ENCODE measurements at regions not wholly inside any gene's neighbourhood (a gene's known extent, or its start where the extent isn't known, plus 50 kb on each side); places are given as distances from the start of the nearest gene placed in this dataset.

DNA sequence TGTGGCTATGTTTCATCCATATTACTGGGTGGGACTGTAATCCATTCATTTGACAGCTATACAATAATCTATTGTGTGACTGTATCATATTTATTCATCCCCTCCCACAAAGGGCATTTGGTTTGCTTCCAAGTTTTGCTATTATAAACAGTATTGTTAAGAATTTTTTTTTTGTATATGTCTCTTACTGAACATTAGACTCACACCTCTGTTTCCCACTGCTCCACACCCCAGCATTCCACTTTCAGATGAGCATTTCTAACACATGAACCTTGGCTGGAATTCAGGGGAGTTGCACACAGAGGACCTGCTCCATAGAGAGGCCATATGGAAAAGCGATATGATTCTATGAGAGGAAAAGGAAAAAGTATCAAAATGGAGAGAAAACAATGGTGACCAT lies 81.6 kb upstream of the DKK2 start:
- TF ChIP-seq POLR2AphosphoS5 (IDR thresholded peaks at IDR 0.05; ENCODE audit: low read depth, low read length) = no peak
- TF ChIP-seq, protein P1, sequence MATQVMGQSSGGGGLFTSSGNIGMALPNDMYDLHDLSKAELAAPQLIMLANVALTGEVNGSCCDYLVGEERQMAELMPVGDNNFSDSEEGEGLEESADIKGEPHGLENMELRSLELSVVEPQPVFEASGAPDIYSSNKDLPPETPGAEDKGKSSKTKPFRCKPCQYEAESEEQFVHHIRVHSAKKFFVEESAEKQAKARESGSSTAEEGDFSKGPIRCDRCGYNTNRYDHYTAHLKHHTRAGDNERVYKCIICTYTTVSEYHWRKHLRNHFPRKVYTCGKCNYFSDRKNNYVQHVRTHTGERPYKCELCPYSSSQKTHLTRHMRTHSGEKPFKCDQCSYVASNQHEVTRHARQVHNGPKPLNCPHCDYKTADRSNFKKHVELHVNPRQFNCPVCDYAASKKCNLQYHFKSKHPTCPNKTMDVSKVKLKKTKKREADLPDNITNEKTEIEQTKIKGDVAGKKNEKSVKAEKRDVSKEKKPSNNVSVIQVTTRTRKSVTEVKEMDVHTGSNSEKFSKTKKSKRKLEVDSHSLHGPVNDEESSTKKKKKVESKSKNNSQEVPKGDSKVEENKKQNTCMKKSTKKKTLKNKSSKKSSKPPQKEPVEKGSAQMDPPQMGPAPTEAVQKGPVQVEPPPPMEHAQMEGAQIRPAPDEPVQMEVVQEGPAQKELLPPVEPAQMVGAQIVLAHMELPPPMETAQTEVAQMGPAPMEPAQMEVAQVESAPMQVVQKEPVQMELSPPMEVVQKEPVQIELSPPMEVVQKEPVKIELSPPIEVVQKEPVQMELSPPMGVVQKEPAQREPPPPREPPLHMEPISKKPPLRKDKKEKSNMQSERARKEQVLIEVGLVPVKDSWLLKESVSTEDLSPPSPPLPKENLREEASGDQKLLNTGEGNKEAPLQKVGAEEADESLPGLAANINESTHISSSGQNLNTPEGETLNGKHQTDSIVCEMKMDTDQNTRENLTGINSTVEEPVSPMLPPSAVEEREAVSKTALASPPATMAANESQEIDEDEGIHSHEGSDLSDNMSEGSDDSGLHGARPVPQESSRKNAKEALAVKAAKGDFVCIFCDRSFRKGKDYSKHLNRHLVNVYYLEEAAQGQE (IDR thresholded peaks at IDR 0.05; ENCODE audit: insufficient read depth in 1 of 2, low read depth in 2 of 2, low read length in 2 of 2) = no peak
- no peak for TF ChIP-seq TAF1 (IDR thresholded peaks at IDR 0.05; ENCODE audit: borderline replicate concordance, insufficient read depth, low read length)
- no peak for TF ChIP-seq SIN3A (IDR thresholded peaks at IDR 0.05; ENCODE audit: borderline replicate concordance, insufficient read depth, low read length)

All from PFSK-1 (cell line).